Uterus (tissue), 2 donors: ENCODE measurements at regions not wholly inside any gene's neighbourhood (a gene's known extent, or its start where the extent isn't known, plus 50 kb on each side); places are given as distances from the start of the nearest gene placed in this dataset.
"Not testable (repeated sequence)": the region's sequence is repeated elsewhere in the genome, so short reads cannot be mapped to it uniquely, and the experiment has no call there.

Experiments
- POLR2A ChIP-seq, 2 donors: fragments of 450-650 bp; IDR thresholded peaks; one replicate each; pipeline ENCODE4 v1.6.1; 2016; ENCODE audit warnings: antibody characterized with exemption in 2 of 2, mild to moderate bottlenecking in 1 of 2, moderate library complexity in 1 of 2
- TF ChIP-seq, protein P1 (sequence below), 4 experiments: fragments of 200-600 bp in 2 of 4; fragments of 450-650 bp in 2 of 4; sonication (generic) in 2 of 4; IDR thresholded peaks; one replicate each; pipeline ENCODE4 v1.5.1; 2016 to 2019; ENCODE audit warnings: antibody characterized with exemption in 4 of 4, mild to moderate bottlenecking in 2 of 4, moderate library complexity in 1 of 4

DNA sequence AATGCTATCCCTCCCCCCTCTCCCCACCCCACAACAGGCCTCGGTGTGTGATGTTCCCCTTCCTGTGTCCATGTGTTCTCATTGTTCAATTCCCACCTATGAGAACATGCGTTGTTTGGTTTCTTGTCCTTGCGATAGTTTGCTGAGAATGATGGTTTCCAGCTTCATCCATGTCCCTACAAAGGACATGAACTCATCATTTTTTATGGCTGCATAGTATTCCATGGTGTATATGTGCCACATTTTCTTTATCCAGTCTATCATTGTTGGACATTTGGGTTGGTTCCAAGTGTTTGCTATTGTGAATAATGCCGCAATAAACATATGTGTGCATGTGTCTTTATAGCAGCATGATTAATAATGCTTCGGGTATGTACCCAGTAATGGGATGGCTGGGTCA is 1156.1 kb downstream of the NAALADL2 start:
- TF ChIP-seq, protein P1, sequence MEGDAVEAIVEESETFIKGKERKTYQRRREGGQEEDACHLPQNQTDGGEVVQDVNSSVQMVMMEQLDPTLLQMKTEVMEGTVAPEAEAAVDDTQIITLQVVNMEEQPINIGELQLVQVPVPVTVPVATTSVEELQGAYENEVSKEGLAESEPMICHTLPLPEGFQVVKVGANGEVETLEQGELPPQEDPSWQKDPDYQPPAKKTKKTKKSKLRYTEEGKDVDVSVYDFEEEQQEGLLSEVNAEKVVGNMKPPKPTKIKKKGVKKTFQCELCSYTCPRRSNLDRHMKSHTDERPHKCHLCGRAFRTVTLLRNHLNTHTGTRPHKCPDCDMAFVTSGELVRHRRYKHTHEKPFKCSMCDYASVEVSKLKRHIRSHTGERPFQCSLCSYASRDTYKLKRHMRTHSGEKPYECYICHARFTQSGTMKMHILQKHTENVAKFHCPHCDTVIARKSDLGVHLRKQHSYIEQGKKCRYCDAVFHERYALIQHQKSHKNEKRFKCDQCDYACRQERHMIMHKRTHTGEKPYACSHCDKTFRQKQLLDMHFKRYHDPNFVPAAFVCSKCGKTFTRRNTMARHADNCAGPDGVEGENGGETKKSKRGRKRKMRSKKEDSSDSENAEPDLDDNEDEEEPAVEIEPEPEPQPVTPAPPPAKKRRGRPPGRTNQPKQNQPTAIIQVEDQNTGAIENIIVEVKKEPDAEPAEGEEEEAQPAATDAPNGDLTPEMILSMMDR (IDR thresholded peaks at IDR 0.05) = not testable (repeated sequence)
- TF ChIP-seq POLR2A (IDR thresholded peaks at IDR 0.05) = not testable (repeated sequence)
